ENCODE measurements at regions not wholly inside any gene's neighbourhood (a gene's known extent, or its start where the extent isn't known, plus 50 kb on each side); places are given as distances from the start of the nearest gene placed in this dataset.
"Not testable (repeated sequence)": the region's sequence is repeated elsewhere in the genome, so short reads cannot be mapped to it uniquely, and the experiment has no call there.

- TF ChIP-seq, protein P1, sequence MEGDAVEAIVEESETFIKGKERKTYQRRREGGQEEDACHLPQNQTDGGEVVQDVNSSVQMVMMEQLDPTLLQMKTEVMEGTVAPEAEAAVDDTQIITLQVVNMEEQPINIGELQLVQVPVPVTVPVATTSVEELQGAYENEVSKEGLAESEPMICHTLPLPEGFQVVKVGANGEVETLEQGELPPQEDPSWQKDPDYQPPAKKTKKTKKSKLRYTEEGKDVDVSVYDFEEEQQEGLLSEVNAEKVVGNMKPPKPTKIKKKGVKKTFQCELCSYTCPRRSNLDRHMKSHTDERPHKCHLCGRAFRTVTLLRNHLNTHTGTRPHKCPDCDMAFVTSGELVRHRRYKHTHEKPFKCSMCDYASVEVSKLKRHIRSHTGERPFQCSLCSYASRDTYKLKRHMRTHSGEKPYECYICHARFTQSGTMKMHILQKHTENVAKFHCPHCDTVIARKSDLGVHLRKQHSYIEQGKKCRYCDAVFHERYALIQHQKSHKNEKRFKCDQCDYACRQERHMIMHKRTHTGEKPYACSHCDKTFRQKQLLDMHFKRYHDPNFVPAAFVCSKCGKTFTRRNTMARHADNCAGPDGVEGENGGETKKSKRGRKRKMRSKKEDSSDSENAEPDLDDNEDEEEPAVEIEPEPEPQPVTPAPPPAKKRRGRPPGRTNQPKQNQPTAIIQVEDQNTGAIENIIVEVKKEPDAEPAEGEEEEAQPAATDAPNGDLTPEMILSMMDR (IDR thresholded peaks at IDR 0.05) = not testable (repeated sequence)
- TF ChIP-seq POLR2A (IDR thresholded peaks at IDR 0.05) = not testable (repeated sequence)
Measured at GRCh38 chr15:34520010-34520409, 63.4 kb downstream of the GOLGA8B start.

Data from ovary (tissue), 3 donors.